22Rv1 (cell line): ENCODE measurements at regions not wholly inside any gene's neighbourhood (a gene's known extent, or its start where the extent isn't known, plus 50 kb on each side); places are given as distances from the start of the nearest gene placed in this dataset.

Experiments used
- ZFX ChIP-seq: fragments of 450-650 bp; IDR thresholded peaks from 2 replicates; pipeline ENCODE4 v1.6.1; 2017; ENCODE audit warnings: antibody characterized with exemption, borderline replicate concordance
- TF ChIP-seq, protein P1 (sequence below): fragments of 450-650 bp; IDR thresholded peaks from 2 replicates; pipeline ENCODE4 v1.5.1; 2017; ENCODE audit warnings: mild to moderate bottlenecking

DNA sequence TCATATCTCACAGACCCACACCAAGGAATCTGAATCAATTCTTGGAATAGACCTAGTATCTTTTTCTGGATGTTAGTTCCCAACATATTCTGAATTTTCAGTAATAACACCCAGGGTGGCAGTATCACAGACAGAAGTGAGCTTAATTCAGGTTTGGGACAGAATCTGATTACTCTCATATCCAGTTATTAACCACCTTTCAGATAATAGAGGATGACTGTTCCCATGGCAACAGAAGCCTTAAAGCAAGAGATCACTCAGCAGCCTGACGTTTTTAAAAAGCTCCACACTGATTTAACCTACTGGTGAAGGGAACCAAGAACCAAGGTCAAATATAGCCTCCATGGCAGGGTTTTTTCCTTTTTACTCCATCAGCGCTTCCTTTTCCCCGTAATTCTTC is 68.4 kb downstream of the ACTBL2 start:
- TF ChIP-seq, protein P1, sequence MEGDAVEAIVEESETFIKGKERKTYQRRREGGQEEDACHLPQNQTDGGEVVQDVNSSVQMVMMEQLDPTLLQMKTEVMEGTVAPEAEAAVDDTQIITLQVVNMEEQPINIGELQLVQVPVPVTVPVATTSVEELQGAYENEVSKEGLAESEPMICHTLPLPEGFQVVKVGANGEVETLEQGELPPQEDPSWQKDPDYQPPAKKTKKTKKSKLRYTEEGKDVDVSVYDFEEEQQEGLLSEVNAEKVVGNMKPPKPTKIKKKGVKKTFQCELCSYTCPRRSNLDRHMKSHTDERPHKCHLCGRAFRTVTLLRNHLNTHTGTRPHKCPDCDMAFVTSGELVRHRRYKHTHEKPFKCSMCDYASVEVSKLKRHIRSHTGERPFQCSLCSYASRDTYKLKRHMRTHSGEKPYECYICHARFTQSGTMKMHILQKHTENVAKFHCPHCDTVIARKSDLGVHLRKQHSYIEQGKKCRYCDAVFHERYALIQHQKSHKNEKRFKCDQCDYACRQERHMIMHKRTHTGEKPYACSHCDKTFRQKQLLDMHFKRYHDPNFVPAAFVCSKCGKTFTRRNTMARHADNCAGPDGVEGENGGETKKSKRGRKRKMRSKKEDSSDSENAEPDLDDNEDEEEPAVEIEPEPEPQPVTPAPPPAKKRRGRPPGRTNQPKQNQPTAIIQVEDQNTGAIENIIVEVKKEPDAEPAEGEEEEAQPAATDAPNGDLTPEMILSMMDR: no peak
- TF ChIP-seq ZFX: no peak
